T-helper 1 cell (primary cell): ENCODE measurements at regions not wholly inside any gene's neighbourhood (a gene's known extent, or its start where the extent isn't known, plus 50 kb on each side); places are given as distances from the start of the nearest gene placed in this dataset.

Experiments
- DNase-seq, 5 donors: peaks; one replicate each; pipeline ENCODE4 v3.0.0-alpha.2; 2012 to 2020

DNA sequence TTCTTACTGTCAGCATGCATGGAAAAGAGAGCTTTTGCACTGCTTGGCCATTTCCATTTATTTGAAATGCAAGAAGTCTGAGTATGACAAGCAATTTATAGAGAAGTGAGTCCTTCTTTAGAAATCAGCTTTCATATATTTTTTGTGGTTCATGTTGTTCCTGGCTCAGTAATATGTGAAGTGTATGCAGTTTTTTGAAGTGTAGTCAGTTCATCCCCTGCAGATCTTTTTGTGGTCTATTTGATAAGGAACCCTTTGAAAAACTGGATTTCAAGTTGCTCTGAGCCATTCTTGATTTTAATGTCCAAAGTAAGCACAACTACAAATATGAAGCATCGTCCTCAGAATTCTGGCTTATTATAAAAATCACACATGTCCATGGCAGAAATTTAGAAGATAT is 294.1 kb upstream of the SMC2 start:
- no peak for DNase-seq

DNA sequence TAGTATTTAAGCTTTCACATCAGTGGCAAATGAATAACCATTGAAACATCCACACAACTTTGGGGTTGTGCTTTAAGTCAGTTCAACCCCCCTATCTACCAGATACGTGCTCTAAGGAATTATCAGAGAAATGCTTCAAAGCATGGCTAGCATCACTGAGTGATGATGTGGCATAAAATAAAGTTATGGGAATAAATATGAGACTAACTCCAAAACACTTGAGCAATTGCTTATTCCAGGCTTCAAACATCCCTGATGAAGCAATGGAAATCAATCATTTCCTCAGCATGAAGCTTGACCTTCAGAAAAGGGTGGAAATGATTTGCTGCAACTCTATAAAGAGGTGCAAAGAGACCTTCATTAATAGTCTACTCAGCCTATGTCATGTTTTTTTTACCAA is 292.0 kb upstream of the SMC2 start:
- no peak for DNase-seq

DNA sequence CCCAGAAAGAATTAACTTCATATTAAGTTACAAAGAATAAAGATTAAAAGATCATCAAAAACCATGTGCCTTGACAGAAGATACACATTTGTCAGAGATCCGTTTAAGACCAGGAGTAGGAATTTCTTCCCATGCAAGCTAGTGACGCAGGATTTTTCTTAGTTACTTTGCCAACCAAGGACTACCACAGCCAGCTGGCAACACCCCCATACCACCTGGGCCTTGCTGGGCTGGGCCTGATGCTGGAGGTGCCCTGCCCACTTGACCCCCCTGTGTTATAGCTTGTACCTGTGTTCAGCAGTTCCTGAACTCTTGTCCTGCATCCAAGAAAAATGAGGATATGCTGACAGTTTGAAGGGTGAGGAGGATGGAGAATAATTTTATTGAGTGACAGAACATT is 290.9 kb upstream of the SMC2 start:
- DNase-seq, result no peak

DNA sequence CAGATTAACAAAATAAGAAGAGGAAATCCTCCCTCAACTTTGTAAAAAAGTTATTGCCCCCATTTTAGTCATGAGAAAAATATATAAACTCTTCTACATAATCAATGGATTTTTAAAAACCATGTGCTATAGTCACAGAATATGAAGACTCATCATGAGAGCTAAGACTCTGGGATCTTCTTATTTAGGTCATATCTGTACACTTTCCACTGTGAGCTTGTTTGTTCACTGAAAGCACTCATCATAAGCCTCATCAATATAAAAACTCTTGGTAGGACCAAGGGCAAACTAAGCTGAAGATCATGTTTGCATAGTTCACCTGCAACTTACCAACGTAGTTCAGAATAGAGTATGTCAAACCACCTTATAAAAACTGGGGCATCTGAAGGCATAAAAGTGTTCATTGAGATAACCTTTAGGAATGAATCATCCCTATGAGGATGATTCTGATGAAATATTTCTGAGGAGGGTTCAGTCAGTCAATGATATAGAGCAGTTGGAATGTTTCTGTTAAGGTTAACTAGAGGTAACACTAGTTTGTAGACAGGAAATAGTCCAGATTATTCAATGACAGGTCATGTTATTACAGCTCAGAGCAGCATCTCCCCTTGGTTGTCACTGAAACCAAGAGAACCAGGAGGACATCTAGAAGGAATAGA is 289.9 kb upstream of the SMC2 start:
- DNase-seq, result no peak

DNA sequence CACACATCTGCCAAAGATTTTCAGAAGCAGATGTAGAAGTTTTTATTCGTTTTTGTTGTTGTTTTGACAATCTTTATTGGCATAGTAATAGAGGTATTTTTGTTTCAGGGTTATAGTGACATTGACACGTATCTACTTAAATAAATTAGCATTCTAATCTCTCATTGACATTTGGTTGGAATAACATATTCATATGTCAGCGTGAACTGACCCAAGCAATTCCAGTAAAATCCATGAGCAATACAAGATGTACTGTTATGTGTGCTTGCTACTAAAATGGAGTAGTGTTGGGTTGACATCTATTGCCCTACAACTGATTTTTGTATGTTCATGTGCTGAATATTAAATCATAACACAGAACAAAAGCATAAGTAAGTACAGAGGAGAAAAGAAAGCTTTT is 284.4 kb upstream of the SMC2 start:
- no peak for DNase-seq

DNA sequence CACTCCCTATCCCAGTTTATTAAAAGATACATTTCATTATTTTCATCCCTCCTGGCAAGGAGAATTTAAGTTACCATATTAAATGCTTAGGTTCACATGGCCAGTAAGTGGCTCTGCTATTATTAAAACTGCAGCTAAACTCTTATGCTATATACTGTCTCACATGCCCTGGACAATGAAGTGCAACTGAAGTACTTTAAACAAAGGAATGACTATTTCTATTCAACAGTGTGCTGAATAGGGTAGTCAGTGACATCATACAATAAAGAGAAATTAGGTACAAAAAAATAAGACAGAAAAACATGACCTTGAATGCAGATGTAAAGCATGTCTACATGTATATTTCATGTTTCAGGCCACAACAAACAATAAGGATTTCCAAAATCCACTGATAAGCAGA is 282.6 kb upstream of the SMC2 start:
- no peak for DNase-seq

DNA sequence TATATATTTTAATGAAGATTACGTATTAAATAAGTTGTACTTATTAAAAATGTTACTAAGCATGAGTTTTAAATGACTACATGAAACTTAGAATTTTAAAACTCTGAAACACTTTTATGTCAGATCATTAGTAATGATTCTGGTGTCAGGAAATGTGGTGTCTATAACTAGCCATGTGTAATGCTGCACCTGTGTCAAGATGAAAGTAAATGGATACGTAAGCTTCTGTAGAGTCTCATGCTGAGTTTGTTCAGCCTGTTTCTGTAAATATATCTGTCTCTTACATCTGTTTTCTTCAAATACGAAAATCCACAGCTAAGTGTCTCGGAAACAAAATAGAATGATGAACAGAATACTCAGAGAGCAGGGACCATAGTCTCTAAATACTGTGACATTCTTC is 278.0 kb upstream of the SMC2 start:
- DNase-seq, result no peak

DNA sequence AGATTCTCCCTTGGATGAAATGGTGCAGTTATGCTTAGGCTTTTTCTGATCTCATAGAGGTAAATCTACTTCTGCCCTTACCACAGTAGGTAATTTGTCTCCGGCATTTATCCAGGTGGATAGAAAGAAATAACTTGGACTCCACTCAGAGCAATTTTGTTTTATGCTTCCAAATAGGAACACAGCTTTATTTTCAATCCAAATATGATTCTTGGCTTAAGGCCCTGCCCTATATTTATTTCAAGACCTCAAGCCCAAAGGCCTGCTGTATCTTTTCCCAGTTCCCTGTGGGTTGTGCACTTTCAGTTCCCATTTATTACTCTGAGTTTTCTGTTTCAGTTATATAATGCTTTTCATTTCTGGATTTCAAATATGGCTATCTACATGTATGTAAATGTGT is 274.2 kb upstream of the SMC2 start:
- no peak for DNase-seq

DNA sequence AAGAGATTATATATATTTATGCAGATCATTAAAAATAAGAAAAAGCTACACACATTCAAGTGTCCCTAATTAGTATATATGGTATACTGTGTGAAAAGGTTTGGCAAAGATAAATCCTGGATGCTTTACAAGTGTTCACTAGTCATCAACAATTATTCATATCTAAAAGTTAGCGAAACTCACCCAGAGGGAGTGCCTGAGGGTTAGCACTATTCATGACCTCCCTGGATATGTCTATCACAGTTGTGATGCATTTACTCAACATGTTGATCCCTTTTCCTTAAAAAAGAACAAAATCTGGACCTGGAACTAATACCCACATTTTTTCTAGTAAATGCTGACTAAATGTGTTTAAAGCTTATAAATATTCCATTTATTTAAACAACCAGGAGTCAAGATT is 273.0 kb upstream of the SMC2 start:
- no peak for DNase-seq

DNA sequence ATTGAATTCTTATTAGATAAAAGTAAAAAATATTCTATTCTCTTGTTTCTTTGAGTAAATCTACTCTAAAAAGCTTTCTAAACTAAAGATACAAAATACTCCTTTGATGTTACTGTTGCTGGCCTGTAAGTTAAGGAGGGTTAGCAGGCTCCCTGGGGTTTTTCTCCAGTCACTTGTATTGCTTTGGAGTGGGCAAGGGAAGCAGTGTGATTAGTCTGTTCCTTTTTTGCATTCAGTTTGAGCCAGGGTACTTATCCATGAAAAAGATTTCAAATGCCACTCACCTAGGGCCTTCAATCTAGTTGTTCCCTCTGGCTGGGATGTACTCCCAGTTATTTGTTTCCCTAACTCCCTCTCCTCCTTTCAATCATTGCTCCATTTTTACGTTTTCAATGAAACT is 256.2 kb upstream of the SMC2 start:
- no peak for DNase-seq

DNA sequence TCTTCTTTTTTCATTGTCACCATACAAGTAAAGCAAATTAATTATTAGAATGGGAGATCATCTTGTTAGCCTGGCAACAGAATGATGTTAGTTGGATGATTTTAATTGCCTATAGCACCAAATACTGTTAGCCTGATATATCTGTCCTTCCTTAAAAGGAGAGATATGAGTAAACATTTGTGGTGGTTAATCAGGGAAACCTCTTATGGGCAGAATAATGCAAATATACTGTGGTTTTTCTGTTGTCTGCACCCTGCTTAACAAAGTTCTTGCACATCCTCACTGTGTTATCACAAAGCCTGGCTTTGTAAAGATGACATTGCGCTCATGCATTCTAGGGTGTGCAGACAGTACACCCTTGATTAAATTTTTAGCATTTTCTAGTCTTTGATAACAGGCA is 254.9 kb upstream of the SMC2 start:
- DNase-seq, result no peak

DNA sequence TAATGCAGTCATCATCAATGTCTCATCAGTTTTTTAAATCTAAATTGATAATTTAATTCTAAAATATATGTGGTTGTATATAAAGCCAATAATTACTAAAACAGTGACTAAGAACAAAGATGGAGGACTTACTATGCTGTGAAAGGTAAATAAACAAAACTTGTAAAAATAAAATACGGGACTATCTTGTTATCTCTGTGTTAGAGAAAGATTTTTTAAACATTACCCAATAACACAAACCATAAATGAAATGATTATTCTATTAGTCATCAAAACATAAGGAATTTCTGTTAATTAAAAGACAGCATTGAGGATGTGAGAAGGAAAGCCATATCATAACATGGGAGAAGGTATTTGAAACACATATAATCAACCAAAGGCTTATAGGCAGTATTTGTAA is 226.2 kb upstream of the SMC2 start:
- DNase-seq, result no peak

DNA sequence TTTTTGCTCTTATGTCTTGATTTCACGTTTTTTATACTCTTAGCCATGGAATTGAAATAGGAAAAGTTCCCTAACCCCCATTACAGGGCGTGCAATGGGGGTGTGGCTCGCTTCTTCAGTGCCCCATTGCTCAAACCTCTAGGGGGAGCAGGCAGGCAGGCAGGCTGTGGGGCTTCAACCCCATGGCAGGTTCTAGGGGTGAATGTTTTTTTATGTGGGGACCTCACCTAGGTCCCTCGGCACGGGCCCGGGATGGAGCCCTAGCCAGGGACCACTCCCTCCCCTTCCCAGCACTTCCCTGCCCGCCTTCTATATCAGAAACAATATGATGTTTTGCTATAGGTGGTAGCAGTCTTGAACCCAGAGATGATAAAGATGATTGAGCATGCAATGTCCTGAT is 221.3 kb upstream of the SMC2 start:
- DNase-seq, result no peak

DNA sequence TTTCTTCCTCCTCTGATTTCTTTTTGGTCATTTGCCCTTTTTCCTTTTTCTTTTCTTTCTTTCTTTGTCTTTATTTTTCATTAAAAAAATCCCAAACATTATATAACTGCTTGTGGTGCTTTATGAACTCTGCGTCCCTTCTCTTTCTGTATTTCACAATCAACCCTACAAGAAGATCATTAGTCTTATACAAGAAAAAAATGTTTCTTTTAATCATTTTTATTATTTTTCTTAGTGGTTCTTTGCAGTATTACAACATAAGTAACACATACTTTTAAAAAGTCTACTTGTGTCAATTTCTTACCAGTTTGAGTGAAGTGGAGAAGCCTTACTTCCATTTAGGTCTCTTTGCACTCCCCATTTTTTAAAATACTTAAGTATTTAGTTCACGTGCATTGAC is 212.7 kb upstream of the SMC2 start:
- no peak for DNase-seq

DNA sequence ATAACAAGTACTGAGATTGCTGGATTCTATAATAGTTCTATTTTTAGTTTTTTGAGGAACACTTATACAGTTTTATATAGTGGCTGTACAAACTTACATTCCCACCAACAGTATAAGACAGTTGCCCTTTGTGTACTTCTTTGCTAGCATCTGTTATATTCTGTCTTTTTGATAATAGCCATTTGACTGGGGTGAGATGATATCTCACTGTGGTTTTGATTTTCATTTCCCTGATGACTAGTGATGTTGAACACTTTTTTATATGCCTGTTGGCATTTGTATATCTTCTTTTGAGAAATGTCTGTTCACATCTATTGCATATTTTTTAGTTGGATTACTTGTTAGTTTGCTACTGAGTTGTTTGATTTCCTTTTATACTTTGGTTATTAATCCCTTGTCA is 204.1 kb upstream of the SMC2 start:
- DNase-seq, result no peak

DNA sequence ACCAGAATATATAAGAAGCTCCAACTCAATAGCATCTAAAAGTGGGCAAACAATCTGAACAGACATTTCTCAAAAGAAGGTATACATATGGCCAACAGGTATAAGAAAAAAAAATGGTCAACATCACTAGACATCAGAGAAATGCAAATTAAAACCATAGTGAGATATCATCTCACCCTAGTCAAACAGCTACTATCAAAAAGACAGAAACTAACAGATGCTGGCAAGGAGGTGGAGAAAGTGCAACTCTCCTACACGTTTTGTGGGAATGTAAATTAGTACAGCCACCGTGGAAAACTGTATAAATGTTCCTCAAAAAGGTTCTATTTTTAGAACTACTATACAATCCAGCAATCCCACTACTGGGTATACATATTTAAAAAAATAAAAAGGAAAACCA is 199.9 kb upstream of the SMC2 start:
- no peak for DNase-seq

DNA sequence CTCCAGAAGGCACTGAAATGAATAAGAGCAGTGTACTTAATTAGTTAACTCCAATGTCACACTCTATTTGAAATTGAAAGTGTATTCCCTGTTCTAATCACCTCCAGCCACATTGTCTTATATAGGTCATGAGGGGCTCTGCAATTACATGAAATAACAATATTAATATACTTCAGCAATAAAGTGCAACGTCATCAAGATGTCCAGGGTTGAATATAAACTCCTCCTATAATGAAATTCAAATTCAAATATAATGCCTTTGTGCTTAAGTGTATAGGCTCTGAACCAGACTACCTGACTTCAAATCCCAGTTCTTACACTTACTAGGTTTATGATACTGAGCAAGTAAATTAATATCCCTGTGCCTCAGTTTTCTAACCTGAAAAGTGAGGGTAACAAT is 195.6 kb upstream of the SMC2 start:
- no peak for DNase-seq

DNA sequence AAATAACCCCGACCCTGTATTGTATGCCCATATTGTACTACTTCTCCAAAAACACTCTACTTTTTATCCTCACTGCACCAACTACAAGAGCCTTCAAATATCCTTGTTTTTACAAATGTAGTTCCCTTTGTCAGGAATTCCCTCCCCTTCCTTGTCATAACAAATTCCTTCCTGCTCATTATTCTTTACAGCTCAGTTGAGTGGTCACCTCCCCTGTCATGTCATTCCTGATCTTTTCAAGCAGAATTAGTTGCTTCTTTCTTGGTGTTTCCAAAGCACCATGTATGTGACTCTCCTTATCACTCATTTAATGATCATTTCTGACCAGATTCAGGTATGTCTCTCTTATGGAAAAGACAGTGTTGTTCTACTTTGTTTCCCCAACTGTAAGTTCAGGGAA is 194.2 kb upstream of the SMC2 start:
- no peak for DNase-seq

DNA sequence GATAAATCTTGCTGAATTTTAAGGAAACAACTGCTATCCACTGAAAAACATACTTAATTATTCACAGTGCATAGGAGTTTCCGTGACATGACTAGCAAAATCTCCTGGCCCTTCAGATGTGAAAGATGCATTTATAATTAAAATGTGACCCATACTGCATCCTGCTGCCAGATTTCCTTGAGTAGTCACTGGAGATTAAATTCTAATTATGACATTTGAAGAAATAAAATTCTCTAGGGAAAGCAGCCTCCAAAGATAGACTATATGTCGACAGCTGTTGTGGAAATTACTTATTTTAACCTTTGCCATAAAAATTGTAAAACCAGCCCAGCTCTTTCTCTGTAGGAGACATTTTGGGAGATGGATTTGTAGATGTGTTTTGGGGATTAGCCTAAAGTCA is 193.6 kb upstream of the SMC2 start:
- DNase-seq, result no peak

DNA sequence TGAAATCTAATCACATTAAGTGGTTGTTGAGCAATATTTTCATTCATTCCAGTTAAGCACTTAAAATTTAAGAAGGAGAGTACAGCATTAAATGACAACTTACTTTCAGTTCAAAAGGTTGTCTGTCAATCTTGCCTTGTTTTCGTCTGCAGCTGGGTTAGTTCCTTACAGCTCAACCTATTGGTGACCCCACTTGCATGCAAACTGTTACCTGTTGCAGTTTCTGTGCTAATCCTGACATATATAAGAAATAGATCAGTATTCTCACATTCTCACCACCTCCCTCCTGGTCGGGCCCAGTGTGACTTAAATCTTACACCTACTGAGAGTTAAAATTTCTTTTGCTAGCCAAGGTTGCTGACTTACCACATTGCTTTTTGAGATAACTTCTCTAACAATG is 191.8 kb upstream of the SMC2 start:
- no peak for DNase-seq

DNA sequence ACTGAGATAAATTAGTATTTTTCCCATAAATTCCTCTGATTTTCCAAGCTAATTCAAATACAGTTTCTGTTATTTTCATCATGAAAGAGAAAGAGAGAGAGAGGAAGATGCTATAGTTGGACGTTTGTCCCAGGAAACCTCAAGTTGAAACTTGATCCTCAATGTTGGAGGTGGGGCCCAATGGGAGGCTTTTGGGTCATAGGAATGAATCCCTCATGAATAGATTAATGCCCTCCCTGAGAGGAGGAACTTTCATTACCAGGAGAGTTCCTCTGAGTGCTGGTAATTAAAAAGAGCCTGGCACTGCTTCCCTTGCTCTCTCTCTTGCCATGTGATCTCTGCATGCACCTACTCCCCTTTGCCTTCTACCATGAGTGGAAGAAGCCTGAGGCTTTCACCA is 189.9 kb upstream of the SMC2 start:
- no peak for DNase-seq

DNA sequence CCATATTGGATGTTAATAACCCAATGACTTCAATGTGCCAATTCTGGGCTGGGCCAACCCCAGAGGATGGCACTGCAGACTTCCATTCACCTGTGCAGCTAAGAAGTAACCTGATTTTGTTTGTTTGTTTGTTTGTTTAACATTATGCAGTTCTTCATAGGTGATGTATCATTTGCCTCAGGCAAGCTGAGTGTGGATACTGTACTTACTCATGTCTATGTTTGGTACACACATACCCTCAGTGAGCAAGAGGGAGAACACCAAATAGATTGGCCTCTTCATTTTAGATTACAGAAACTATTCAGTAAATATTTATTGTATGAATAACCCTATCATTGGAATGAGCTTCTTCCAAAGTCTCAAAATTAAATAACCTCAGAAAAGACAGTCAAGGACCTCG is 180.2 kb upstream of the SMC2 start:
- DNase-seq, result no peak

DNA sequence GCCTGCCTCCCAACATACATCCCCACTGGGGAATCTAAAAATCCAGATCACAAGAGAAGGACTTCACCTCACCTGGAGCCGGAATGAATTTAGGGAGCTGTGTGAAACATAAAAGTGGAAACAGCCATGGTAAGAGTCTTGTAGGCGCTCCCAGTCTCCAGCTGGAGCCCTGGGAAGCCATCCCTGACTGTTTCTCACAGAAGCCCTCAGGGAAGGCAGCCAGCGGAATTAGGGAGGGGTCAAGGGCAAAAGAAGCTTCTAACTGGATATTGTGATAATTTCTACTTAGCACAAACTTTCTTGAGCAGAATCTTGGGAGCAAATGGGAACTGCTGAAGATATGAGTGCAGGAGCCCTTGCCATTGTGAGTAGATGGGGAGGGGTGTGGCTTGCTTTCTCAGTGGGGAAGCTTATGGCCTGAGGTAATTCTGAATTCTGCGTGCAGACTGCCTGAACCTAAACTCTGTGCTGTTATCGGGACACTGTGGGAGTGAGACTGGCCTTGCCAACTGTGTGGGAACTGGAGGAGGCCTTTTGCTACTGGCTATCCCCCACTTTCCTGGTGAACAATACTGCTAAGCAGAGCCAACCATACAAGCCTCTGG is 174.4 kb upstream of the SMC2 start:
- DNase-seq, result no peak

DNA sequence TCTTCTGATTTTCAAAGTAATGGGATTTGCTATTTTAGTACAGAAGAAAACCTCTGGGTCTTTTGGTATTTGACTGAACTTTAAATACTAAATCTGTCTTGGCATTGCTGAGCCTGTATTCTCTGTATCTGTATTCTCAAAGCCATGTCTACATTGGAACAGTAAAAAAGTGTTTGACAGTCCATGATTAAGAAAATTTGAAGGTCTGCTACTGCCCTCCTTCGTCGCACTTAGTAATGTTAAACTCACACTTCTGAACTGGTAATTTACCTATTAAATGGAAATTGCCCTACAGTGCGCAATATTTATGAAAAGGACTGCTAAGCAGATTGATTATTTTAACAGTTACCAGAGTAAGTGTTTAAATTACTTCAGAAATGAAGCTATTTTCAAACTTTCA is 165.7 kb upstream of the SMC2 start:
- no peak for DNase-seq

DNA sequence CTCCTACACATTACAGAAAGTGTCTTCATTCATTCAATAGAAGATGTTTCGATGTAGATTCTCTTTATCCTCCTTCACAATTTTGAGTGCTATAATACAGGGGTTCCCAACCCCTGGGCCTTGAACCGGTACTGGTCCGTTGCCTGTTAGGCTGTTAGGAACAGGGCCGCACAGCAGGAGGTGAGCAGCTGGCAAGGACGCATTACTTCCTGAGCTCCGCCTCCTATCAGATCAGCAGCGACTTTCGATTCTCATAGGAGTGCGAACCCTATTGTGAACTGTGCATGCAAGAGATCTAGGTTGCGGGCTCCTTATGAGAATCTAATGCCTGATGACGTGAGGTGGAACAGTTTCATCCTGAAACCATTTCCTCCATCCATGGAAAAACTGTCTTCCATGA is 153.0 kb upstream of the SMC2 start:
- no peak for DNase-seq
